ENCODE measurements at regions not wholly inside any gene's neighbourhood (a gene's known extent, or its start where the extent isn't known, plus 50 kb on each side); places are given as distances from the start of the nearest gene placed in this dataset.

DNA sequence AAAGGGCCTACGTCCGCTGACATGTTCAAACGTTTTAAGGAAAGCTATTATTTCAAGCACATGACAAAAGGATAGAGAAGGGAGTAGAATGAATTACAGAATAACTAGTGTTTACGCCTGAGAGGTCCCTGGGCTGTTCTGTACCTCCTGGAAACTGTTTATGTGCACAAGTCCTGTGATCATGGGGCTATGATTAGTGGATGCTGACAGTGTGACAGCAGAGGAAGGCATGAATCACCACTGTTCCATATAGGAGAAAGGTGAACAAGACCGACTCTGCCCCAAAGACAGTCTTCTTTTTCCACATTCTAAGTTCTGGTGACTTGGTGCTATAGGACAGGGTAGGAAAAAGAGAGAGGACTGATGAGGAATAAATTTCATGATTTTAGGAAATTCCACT is 249.2 kb upstream of the PRDM1 start:
- Histone ChIP-seq H3K27ac (ENCODE audit: low read length, poor library complexity, severe bottlenecking) (no peak overlapping the region), H2BK120ac (ENCODE audit: low read depth, low read length) (no peak overlapping the region), H2BK5ac (ENCODE audit: low read depth, low read length, poor library complexity, severe bottlenecking) (no peak overlapping the region), H3K9ac (ENCODE audit: low read length) (no peak overlapping the region), H3K36me3 (ENCODE audit: control insufficient read depth in 1 of 2, insufficient read depth in 2 of 2, low read depth in 1 of 2, low read length in 2 of 2) (no peaks in the 10 kb centered on the region), H3K23ac (ENCODE audit: low read length in 2 of 2) (no peak overlapping the region), H3K4ac (ENCODE audit: low read depth in 1 of 2, low read length in 2 of 2) (no peak overlapping the region), H3K4me1 (ENCODE audit: control insufficient read depth, insufficient read depth, low read depth, low read length) (no peaks in the 10 kb centered on the region), H3K79me1 (replicated peaks; ENCODE audit: low read length, poor library complexity, severe bottlenecking) (no peaks in the 10 kb centered on the region), H2BK15ac (ENCODE audit: low read depth, poor library complexity, severe bottlenecking) (no peak overlapping the region), H4K8ac (ENCODE audit: low read length) (no peak overlapping the region), H4K91ac (ENCODE audit: low read length) (no peak overlapping the region), H3K4me2 (ENCODE audit: low read length, poor library complexity, severe bottlenecking) (no peak overlapping the region), H3K9me3 (ENCODE audit: control insufficient read depth, low read length) (no peaks in the 10 kb centered on the region), H3K18ac (ENCODE audit: low read depth in 1 of 2, low read length in 2 of 2) (no peak overlapping the region), H2AFZ (ENCODE audit: low read depth, low read length) (no peak overlapping the region), H2BK12ac (ENCODE audit: low read length in 2 of 2) (no peak overlapping the region), H3K14ac (ENCODE audit: low read length in 2 of 2) (no peak overlapping the region), H3K4me3 (ENCODE audit: insufficient read depth in 1 of 2, low read depth in 1 of 2, low read length in 2 of 2) (no peak overlapping the region), H3K27me3 (ENCODE audit: control insufficient read depth in 1 of 2, insufficient read depth in 1 of 2, low read length in 2 of 2) (no peaks in the 10 kb centered on the region), H2AK5ac (ENCODE audit: low read length, severe bottlenecking) (no peak overlapping the region)
- WGBS: 64% methylated on average over 4 of the region's 5 CpGs
- DNase-seq: peak; percentile 49

DNA sequence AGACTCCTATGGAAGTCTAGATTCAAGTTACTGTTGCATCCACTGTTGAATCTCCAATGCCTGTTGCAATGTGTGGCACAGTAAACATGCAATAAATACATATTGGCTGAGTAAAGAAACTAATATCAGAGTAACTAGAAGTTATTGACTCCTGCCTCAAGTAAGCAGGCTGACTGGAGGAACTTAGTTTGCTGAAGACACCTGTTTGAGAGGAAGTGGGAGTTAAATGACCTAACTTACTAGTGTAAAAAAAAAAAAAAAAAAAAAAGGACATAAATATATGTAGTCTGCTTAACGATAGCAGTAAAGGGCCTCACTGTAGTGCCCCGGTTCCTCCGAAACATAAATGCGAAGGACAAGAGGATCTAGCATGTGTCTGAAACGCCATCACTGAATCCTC is 249.8 kb upstream of the PRDM1 start:
- no peaks in the 10 kb centered on the region for H3K79me1 ChIP-seq (replicated peaks; ENCODE audit: low read length, poor library complexity, severe bottlenecking)
- H2AFZ ChIP-seq (ENCODE audit: low read depth, low read length): no peak overlapping the region
- no peaks in the 10 kb centered on the region for H3K9me3 ChIP-seq (ENCODE audit: control insufficient read depth, low read length)
- no peak overlapping the region for H2AK5ac ChIP-seq (ENCODE audit: low read length, severe bottlenecking)
- no peak overlapping the region for H4K8ac ChIP-seq (ENCODE audit: low read length)
- H2BK5ac ChIP-seq (ENCODE audit: low read depth, low read length, poor library complexity, severe bottlenecking): no peak overlapping the region
- H3K4me1 ChIP-seq (ENCODE audit: control insufficient read depth, insufficient read depth, low read depth, low read length): no peaks in the 10 kb centered on the region
- H2BK15ac ChIP-seq (ENCODE audit: low read depth, poor library complexity, severe bottlenecking): no peak overlapping the region
- H3K4me2 ChIP-seq (ENCODE audit: low read length, poor library complexity, severe bottlenecking): no peak overlapping the region
- no peaks in the 10 kb centered on the region for H3K27me3 ChIP-seq (ENCODE audit: control insufficient read depth in 1 of 2, insufficient read depth in 1 of 2, low read length in 2 of 2)
- H3K4me3 ChIP-seq (ENCODE audit: insufficient read depth in 1 of 2, low read depth in 1 of 2, low read length in 2 of 2): no peak overlapping the region
- no peak overlapping the region for H2BK12ac ChIP-seq (ENCODE audit: low read length in 2 of 2)
- H3K23ac ChIP-seq (ENCODE audit: low read length in 2 of 2): no peak overlapping the region
- 93% methylated on average over 5 of the region's 5 CpGs for WGBS
- no peak overlapping the region for H3K9ac ChIP-seq (ENCODE audit: low read length)
- no peak overlapping the region for H3K4ac ChIP-seq (ENCODE audit: low read depth in 1 of 2, low read length in 2 of 2)
- no peak overlapping the region for H4K91ac ChIP-seq (ENCODE audit: low read length)
- no peak overlapping the region for H3K14ac ChIP-seq (ENCODE audit: low read length in 2 of 2)
- DNase-seq: no peak
- no peak overlapping the region for H2BK120ac ChIP-seq (ENCODE audit: low read depth, low read length)
- no peak overlapping the region for H3K18ac ChIP-seq (ENCODE audit: low read depth in 1 of 2, low read length in 2 of 2)
- H3K27ac ChIP-seq (ENCODE audit: low read length, poor library complexity, severe bottlenecking): no peak overlapping the region
- no peaks in the 10 kb centered on the region for H3K36me3 ChIP-seq (ENCODE audit: control insufficient read depth in 1 of 2, insufficient read depth in 2 of 2, low read depth in 1 of 2, low read length in 2 of 2)

DNA sequence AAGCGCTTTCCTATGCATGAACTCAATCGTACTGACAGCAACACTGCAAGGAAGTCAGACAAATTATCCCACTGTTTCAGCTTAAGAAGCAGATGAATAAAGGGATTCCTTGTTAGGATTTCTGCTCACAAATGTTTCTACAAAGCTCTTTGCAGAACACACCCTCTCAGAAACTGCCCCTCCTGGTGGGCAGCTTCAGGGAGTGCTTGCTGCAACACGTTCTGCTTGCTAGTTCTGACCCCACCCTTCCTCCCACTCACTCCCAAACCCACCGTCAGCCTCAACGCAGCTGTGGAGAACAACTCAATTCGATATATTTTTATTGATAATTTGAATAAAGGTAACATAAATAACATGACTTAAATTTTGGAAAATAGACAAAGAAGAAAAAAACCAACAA is 250.8 kb upstream of the PRDM1 start:
- no peaks in the 10 kb centered on the region for H3K9me3 ChIP-seq (ENCODE audit: control insufficient read depth, low read length)
- H3K27me3 ChIP-seq (ENCODE audit: control insufficient read depth in 1 of 2, insufficient read depth in 1 of 2, low read length in 2 of 2): no peaks in the 10 kb centered on the region
- H4K8ac ChIP-seq (ENCODE audit: low read length): no peak overlapping the region
- H3K4me1 ChIP-seq (ENCODE audit: control insufficient read depth, insufficient read depth, low read depth, low read length): no peaks in the 10 kb centered on the region
- no peak overlapping the region for H2BK12ac ChIP-seq (ENCODE audit: low read length in 2 of 2)
- H2AFZ ChIP-seq (ENCODE audit: low read depth, low read length): peak overlapping the region; percentile 51
- no peak overlapping the region for H3K23ac ChIP-seq (ENCODE audit: low read length in 2 of 2)
- H3K4ac ChIP-seq (ENCODE audit: low read depth in 1 of 2, low read length in 2 of 2): no peak overlapping the region
- WGBS: 77% methylated on average over 2 of the region's 6 CpGs
- no peaks in the 10 kb centered on the region for H3K79me1 ChIP-seq (replicated peaks; ENCODE audit: low read length, poor library complexity, severe bottlenecking)
- H3K36me3 ChIP-seq (ENCODE audit: control insufficient read depth in 1 of 2, insufficient read depth in 2 of 2, low read depth in 1 of 2, low read length in 2 of 2): no peaks in the 10 kb centered on the region
- H3K14ac ChIP-seq (ENCODE audit: low read length in 2 of 2): no peak overlapping the region
- no peak overlapping the region for H2AK5ac ChIP-seq (ENCODE audit: low read length, severe bottlenecking)
- no peak overlapping the region for H2BK120ac ChIP-seq (ENCODE audit: low read depth, low read length)
- no peak overlapping the region for H3K4me2 ChIP-seq (ENCODE audit: low read length, poor library complexity, severe bottlenecking)
- H3K27ac ChIP-seq (ENCODE audit: low read length, poor library complexity, severe bottlenecking): no peak overlapping the region
- no peak overlapping the region for H3K9ac ChIP-seq (ENCODE audit: low read length)
- no peak overlapping the region for H3K4me3 ChIP-seq (ENCODE audit: insufficient read depth in 1 of 2, low read depth in 1 of 2, low read length in 2 of 2)
- H3K18ac ChIP-seq (ENCODE audit: low read depth in 1 of 2, low read length in 2 of 2): no peak overlapping the region
- no peak overlapping the region for H4K91ac ChIP-seq (ENCODE audit: low read length)
- peak; percentile 68 for DNase-seq
- no peak overlapping the region for H2BK15ac ChIP-seq (ENCODE audit: low read depth, poor library complexity, severe bottlenecking)
- H2BK5ac ChIP-seq (ENCODE audit: low read depth, low read length, poor library complexity, severe bottlenecking): no peak overlapping the region

DNA sequence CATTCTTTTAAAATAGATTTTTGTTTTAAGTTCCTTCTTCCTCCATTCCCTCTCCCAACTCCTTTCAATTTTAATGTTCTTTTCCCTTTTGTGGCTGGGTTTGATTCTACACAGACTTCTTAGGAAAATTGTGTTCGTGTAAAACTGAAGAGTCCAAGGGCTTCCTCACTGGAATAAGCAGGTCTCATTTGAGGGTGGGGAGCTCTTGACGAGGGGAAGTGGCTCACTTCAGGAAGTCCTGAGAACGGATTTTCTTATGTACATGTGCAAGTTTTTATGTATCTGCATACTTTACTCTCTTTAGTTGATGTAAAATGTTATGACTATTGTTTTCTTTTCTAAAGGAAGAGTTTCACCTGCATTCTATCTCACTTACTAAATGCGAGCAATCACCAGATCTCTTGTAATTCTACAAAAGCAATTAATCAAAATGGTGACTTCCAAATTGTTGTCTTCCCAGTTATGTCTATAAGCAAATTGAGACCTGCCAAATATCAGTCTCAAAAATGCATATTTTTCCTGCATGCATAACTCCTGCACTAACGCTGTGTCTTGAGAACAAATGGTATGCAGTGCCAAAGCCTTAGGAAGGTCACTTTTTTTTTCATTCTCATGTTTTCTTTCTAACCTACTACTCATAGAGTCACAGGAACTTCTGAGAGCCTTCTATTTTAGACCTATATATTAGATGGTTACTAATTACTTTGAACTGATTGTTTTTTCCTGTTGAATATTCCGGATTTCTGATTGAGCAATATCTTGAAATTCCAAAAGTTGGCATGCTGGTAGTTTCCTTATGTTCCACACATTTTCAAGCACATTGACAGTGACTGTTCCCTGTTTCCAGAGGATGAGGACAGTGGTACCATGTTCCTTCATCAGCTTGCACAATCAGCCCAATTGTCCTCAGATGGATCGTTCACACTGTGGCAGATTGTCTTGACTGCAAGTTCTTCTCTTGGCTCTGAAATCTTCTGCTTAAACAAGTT is 251.9 kb upstream of the PRDM1 start:
- Histone ChIP-seq H3K4ac (ENCODE audit: low read depth in 1 of 2, low read length in 2 of 2) (no peak overlapping the region), H3K4me2 (ENCODE audit: low read length, poor library complexity, severe bottlenecking) (no peak overlapping the region), H3K4me1 (ENCODE audit: control insufficient read depth, insufficient read depth, low read depth, low read length) (no peaks in the 10 kb centered on the region), H2BK120ac (ENCODE audit: low read depth, low read length) (no peak overlapping the region), H2BK12ac (ENCODE audit: low read length in 2 of 2) (peak overlapping the region in 1 of 2 experiments; percentile 1), H3K9me3 (ENCODE audit: control insufficient read depth, low read length) (no peaks in the 10 kb centered on the region), H2AFZ (ENCODE audit: low read depth, low read length) (no peak overlapping the region), H2BK5ac (ENCODE audit: low read depth, low read length, poor library complexity, severe bottlenecking) (no peak overlapping the region), H3K14ac (ENCODE audit: low read length in 2 of 2) (no peak overlapping the region), H4K91ac (ENCODE audit: low read length) (no peak overlapping the region), H3K4me3 (ENCODE audit: insufficient read depth in 1 of 2, low read depth in 1 of 2, low read length in 2 of 2) (no peak overlapping the region), H3K23ac (ENCODE audit: low read length in 2 of 2) (no peak overlapping the region), H3K9ac (ENCODE audit: low read length) (no peak overlapping the region), H3K36me3 (ENCODE audit: control insufficient read depth in 1 of 2, insufficient read depth in 2 of 2, low read depth in 1 of 2, low read length in 2 of 2) (no peaks in the 10 kb centered on the region), H2AK5ac (ENCODE audit: low read length, severe bottlenecking) (no peak overlapping the region), H2BK15ac (ENCODE audit: low read depth, poor library complexity, severe bottlenecking) (no peak overlapping the region), H3K18ac (ENCODE audit: low read depth in 1 of 2, low read length in 2 of 2) (peak overlapping the region in 1 of 2 experiments; percentile 62), H4K8ac (ENCODE audit: low read length) (no peak overlapping the region), H3K27me3 (ENCODE audit: control insufficient read depth in 1 of 2, insufficient read depth in 1 of 2, low read length in 2 of 2) (no peaks in the 10 kb centered on the region), H3K79me1 (replicated peaks; ENCODE audit: low read length, poor library complexity, severe bottlenecking) (no peaks in the 10 kb centered on the region), H3K27ac (ENCODE audit: low read length, poor library complexity, severe bottlenecking) (no peak overlapping the region)
- DNase-seq: no peak
- WGBS: 93% methylated on average over 6 of the region's 7 CpGs

Measured in mesenchymal stem cell (in vitro differentiated cells and primary cell).